GM23248 (cell line): ENCODE measurements at regions not wholly inside any gene's neighbourhood (a gene's known extent, or its start where the extent isn't known, plus 50 kb on each side); places are given as distances from the start of the nearest gene placed in this dataset.
"Not testable (repeated sequence)": the region's sequence is repeated elsewhere in the genome, so short reads cannot be mapped to it uniquely, and the experiment has no call there.

Source experiments
- EZH2 ChIP-seq: fragments of 200-600 bp; sonication (generic); IDR thresholded peaks from 2 replicates; pipeline ENCODE4 v1.6.1; 2018; ENCODE audit warnings: antibody characterized with exemption, mild to moderate bottlenecking; ENCODE audit not compliant: insufficient read depth, poor library complexity, severe bottlenecking
- EZH2phosphoT487 ChIP-seq: fragments of 200-600 bp; sonication (generic); IDR thresholded peaks from 2 replicates; pipeline ENCODE4 v1.6.1; 2018; ENCODE audit warnings: antibody characterized with exemption, moderate library complexity, mild to moderate bottlenecking, low read depth; ENCODE audit not compliant: insufficient read depth

GRCh38 chr5:79902571-79902970, 88.5 kb downstream of the MTX3 start:
- not testable (repeated sequence) for TF ChIP-seq EZH2phosphoT487, EZH2
